Tibial nerve (tissue), 3 donors: ENCODE measurements at regions not wholly inside any gene's neighbourhood (a gene's known extent, or its start where the extent isn't known, plus 50 kb on each side); places are given as distances from the start of the nearest gene placed in this dataset.

Source experiments
- CTCF ChIP-seq, 5 experiments: fragments of 200-600 bp in 3 of 5; fragments of 450-650 bp in 2 of 5; sonication (generic) in 3 of 5; IDR thresholded peaks; one replicate each; pipeline ENCODE4 v1.5.1; 2016 to 2019; ENCODE audit warnings: antibody characterized with exemption in 5 of 5, mild to moderate bottlenecking in 3 of 5, moderate library complexity in 2 of 5
- POLR2A ChIP-seq, 2 donors: fragments of 450-650 bp; IDR thresholded peaks; one replicate each; pipeline ENCODE4 v1.6.1; 2017; ENCODE audit warnings: antibody characterized with exemption in 2 of 2, mild to moderate bottlenecking in 2 of 2, moderate library complexity in 2 of 2

- TF ChIP-seq CTCF (IDR thresholded peaks at IDR 0.05) (no peak), POLR2A (IDR thresholded peaks at IDR 0.05) (no peak)
Observed at GRCh38 chr2:38435775-38436174, 58.7 kb upstream of the ATL2 start.
